ENCODE measurements at regions not wholly inside any gene's neighbourhood (a gene's known extent, or its start where the extent isn't known, plus 50 kb on each side); places are given as distances from the start of the nearest gene placed in this dataset.

DNA sequence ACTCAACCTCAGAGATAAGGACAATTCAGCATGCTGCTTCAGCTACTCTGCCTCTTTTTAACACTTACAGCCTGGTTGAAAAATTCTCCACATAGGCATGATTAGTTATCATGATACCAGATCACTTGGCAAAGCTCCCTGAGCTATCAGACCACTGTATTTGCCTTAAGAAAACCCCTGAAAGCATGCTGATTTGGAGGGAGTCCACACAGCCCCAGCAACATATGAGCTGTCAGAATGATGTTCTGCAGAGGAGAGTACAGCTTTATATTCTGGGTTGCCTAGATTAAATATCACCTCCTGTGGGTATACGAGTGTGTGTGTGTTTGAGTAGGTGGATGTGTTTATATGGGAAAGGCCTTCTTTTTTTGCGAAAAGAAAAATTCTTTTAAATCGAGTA lies 170.2 kb upstream of the CHRM2 start:
- Histone ChIP-seq H3K27ac (no peak overlapping the region), H3K4me1 (no peaks in the 10 kb centered on the region), H3K27me3 (no peaks in the 10 kb centered on the region), H3K36me3 (no peaks in the 10 kb centered on the region), H3K4me3 (no peak overlapping the region), H3K9me3 (no peaks in the 10 kb centered on the region)
- TF ChIP-seq CTCF (IDR thresholded peaks at IDR 0.05), result no peak
- DNase-seq (ENCODE audit: low spot score), result no peak

DNA sequence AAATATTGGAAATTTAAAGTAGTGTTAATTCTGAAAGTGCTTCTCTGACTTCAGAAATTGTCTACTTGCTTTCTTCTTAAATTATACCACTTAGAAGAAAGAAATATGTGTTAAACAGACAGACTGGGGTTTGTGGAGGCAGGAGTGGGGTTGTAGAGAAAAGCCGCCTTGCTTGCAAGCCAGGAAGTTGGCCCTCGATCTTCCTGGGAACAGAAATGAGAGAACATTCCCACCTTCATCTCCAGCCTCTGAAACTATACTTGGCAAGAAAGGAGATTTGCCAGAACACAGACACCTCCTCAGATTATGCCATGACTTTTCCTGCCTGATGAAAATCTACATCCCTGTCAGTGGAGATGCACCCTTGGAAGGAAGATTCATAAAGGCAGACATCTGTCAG lies 171.2 kb upstream of the CHRM2 start:
- no peaks in the 10 kb centered on the region for H3K36me3 ChIP-seq
- no peak overlapping the region for H3K4me3 ChIP-seq
- DNase-seq (ENCODE audit: low spot score), result no peak
- H3K27ac ChIP-seq, result no peak overlapping the region
- TF ChIP-seq CTCF (IDR thresholded peaks at IDR 0.05), result no peak
- no peaks in the 10 kb centered on the region for H3K9me3 ChIP-seq
- H3K4me1 ChIP-seq, result no peaks in the 10 kb centered on the region
- H3K27me3 ChIP-seq, result no peaks in the 10 kb centered on the region

GRCh38 chr7:136693166-136694119 lies 175.0 kb upstream of the CHRM2 start:
- TF ChIP-seq CTCF (IDR thresholded peaks at IDR 0.05), result no peak
- Histone ChIP-seq H3K27ac (no peak overlapping the region), H3K36me3 (no peaks in the 10 kb centered on the region), H3K4me1 (no peaks in the 10 kb centered on the region), H3K4me3 (no peak overlapping the region), H3K27me3 (no peaks in the 10 kb centered on the region), H3K9me3 (no peaks in the 10 kb centered on the region)
- no peak for DNase-seq (ENCODE audit: low spot score)

DNA sequence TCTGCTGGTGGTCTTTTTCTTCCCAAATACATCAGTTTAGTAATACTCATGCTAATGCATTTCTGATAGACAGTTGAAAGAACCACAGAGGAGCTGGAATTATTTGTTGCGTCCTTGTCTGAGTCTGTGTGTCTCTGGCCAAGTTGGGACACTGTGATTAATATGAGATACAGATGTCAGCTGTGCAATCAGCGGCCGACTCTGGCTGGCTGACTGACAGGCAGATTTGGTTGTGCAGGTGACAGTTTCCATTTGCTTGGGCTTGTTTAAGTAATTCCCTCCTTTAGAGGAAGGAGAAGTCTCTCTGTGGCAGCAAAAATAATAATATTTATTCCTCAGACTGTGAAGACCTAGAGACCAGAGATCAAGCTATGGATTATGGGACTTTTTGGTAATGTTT lies 176.2 kb upstream of the CHRM2 start:
- TF ChIP-seq CTCF (IDR thresholded peaks at IDR 0.05), result no peak
- Histone ChIP-seq H3K9me3 (no peaks in the 10 kb centered on the region), H3K27me3 (no peaks in the 10 kb centered on the region), H3K27ac (no peak overlapping the region), H3K4me3 (no peak overlapping the region), H3K4me1 (no peaks in the 10 kb centered on the region), H3K36me3 (no peaks in the 10 kb centered on the region)
- DNase-seq (ENCODE audit: low spot score), result no peak

DNA sequence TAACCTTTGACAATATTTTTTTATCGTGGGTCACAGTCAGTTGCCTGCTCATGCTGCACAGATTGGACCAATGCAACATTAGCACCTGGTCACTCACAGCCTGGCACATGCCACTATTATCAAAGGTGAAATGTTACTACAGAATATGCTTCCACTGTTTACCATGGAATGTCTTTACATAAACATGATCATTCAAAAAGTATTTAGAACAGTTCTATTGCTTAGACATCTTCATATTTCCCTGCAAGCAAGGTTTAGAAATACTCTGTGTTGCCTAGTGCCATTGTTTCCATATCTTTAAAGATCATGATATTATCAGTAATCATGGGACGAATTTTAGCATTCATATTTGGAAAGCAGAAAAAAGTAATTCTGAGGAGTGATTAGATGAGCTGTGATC lies 179.9 kb upstream of the CHRM2 start:
- H3K4me3 ChIP-seq, result no peak overlapping the region
- H3K4me1 ChIP-seq, result no peaks in the 10 kb centered on the region
- TF ChIP-seq CTCF (IDR thresholded peaks at IDR 0.05), result no peak
- H3K9me3 ChIP-seq, result no peaks in the 10 kb centered on the region
- DNase-seq (ENCODE audit: low spot score), result no peak
- no peak overlapping the region for H3K27ac ChIP-seq
- no peaks in the 10 kb centered on the region for H3K36me3 ChIP-seq
- no peaks in the 10 kb centered on the region for H3K27me3 ChIP-seq
